HG03571 (cell line): ENCODE measurements at regions not wholly inside any gene's neighbourhood (a gene's known extent, or its start where the extent isn't known, plus 50 kb on each side); places are given as distances from the start of the nearest gene placed in this dataset.
"Not testable (repeated sequence)": the region's sequence is repeated elsewhere in the genome, so short reads cannot be mapped to it uniquely, and the experiment has no call there.

Source experiments
- ATAC-seq: cut with Tn5 transposase; IDR thresholded peaks from one replicate; pipeline ENCODE4 v1.9.1; 2021; ENCODE audit not compliant: unreplicated experiment

DNA sequence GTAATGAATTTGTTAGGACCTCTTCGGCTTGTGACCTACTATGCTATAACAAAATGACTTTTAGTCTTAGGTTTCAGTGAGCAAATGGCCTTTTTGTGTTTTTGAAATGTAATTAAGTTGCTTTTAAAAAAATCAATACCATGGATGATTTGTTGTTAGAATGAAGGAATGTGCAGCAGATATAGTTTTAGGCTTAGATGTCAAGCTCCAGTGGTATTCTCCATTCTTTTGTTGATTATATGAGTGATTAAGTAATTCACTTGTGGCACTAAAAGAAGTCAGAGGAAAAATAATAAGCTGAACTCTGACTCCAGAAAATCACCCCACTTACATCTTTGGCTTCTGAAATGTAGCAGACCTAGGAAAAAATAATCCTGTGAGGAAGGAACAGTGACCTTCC is 474.1 kb upstream of the MIS18BP1 start:
- ATAC-seq = no peak

GRCh38 chr14:45721472-45721871 is 468.5 kb upstream of the MIS18BP1 start:
- ATAC-seq = no peak

- no peak for ATAC-seq
These were observed 463.6 kb upstream of the MIS18BP1 start for GRCh38 chr14:45716572-45716971.

DNA sequence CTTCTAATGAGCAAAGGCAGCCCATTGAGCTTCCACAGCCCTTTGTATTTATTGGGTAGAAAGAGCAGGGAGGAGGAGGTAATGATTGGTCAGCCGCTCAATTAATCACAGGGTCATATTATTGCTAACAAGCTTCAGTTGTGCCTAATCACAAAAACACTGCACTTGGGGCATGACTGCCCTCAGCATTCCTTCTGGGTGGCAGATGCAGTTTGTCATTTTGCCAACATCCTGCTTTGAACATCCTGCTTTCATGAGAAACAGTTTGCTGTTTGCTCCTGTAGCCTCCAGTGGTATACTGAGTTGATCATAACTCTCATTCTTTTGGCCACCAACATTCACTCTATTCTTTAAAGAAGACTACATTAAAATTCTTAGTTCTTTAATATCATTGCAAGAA is 462.9 kb upstream of the MIS18BP1 start:
- ATAC-seq = no peak

DNA sequence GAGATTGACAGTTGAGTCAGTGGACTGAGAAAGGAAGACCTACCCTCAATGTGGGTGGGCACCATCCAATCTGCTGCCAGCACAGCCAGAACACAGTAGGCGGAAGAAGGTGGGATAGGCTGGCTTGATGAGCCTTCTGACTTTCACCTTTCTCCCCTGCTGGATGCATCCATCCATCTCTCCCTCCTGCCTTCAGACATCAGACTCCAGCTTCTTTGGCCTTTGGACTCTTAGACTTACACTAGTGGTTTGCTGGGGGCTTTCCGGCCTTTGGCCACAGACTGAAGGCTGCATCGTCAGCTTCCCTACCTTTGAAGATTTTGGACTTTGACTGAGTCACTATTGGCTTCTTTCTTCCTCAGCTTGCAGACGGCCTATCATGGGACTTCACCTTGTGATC is 456.5 kb upstream of the MIS18BP1 start:
- ATAC-seq = no peak

- ATAC-seq = no peak
These were observed 453.0 kb upstream of the MIS18BP1 start for GRCh38 chr14:45705940-45706534.

- ATAC-seq = no peak
These were observed 446.5 kb upstream of the MIS18BP1 start for GRCh38 chr14:45699471-45699870.

GRCh38 chr14:45698462-45699134 is 445.6 kb upstream of the MIS18BP1 start:
- ATAC-seq = no peak

- ATAC-seq = no peak
These were observed 433.8 kb upstream of the MIS18BP1 start for GRCh38 chr14:45686771-45687170.

- ATAC-seq = no peak
These were observed 427.5 kb upstream of the MIS18BP1 start for GRCh38 chr14:45680531-45680930.

- no peak for ATAC-seq
These were observed 426.9 kb upstream of the MIS18BP1 start for GRCh38 chr14:45679853-45680252.

GRCh38 chr14:45678163-45678562 is 425.2 kb upstream of the MIS18BP1 start:
- no peak for ATAC-seq

DNA sequence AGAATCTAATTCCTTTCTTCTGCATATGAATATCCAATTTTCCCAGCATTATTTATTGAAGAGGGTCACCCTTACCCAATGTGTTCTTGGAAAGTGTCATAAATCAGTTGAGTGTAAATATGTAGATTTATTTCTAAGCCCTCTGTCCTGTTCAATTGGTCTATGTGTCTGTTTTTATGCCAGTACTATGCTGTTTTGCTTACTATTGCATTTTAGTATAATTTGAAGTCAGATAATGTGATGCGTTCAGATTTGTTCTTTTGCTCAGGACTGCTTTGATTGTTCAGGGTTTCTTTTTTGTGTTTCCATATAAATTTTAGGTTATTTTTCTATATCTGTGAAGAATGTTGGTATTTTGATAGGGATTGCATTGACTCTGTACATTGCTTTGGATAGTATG is 420.4 kb upstream of the MIS18BP1 start:
- no peak for ATAC-seq

DNA sequence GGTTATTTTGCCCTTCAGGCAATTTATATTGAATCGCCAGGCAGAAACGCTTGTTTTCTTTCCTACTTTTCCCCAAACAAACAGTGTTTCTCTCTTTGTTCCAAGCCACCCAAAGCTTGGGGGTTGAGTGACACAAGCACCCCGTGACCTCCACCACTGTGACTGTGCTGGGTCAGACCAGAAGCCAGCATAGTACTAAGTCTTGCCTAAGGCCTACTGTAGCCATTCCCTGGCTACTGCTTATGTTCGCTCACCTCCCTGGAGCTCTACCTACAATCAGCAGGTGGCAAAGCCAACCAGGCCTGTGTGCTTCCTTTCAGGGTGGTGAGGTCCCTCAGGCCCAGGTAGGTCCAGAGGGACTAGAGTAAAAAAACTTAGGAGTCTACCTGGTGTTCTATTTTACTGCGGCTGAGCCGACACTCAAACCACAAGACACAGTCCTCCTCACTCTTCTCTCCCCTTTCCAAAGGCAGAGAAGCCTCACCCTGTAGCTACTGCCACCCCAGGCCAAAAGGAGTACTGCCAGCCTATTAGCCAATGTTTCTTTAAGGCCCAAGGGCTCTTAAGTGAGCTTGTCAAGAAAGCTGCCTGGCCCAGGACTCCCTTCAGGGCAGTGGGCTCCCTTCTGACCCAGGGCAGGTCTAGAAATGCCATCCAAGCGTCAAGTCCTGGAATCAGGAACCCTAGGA is 411.8 kb upstream of the MIS18BP1 start:
- ATAC-seq = no peak

GRCh38 chr14:45658917-45659299 is 405.9 kb upstream of the MIS18BP1 start:
- no peak for ATAC-seq

- no peak for ATAC-seq
These were observed 405.4 kb upstream of the MIS18BP1 start for GRCh38 chr14:45658226-45658916.

- ATAC-seq = no peak
These were observed 398.9 kb upstream of the MIS18BP1 start for GRCh38 chr14:45651890-45652289.

DNA sequence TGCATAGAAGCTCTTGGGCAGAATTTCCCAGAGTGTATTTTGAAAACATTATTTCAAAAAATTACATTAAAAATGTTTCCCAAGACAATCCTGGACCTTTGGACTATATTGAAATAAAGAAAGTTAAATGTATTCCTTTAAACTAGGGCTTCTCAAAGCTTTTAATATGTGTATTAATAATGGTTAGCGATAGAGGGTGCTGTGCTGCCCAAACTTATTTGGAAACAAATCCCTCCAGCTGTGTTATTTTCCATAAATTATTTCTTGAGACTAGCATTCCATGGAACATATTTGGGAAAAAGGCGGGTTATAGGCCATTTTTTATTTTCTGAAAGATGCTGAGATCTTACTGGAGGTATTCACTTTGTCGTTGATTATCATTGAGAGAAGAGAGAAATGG is 397.8 kb upstream of the MIS18BP1 start:
- ATAC-seq = no peak

DNA sequence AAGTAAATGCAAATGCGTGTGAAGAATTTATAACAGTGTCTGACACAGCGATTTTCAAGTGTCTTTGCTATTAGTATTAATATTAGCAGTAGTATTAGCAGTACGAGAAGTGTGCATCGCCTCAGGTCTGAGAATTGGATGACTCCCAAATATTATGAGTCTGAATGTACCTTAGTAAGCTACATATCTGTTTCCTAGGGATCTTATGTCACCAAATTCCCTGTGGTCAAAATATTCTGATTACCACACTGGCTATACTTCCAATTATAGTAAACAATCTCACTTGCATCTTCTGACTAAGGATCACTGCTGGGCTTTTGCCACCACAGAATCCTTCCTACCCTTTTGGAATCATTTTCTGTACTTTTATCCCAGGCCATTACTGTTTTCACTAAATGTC is 396.0 kb upstream of the MIS18BP1 start:
- no peak for ATAC-seq

DNA sequence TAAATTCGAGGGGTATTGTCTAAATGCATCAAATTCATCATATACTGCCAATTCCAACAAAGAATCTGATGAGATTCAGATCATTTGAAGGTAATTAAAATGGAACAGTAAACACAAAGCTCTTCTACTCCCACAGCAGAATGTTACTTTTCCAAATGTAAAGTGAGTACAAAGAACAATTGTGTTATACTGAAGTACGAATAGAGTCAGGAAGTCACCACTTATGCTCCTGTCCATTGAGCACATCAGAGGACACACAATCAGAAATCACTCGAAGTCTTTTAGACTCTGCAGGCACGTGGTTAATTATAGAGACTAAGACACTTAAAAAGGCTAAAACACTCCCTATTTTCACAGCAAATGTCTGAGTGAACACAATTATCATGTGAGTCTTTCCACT is 388.5 kb upstream of the MIS18BP1 start:
- no peak for ATAC-seq

DNA sequence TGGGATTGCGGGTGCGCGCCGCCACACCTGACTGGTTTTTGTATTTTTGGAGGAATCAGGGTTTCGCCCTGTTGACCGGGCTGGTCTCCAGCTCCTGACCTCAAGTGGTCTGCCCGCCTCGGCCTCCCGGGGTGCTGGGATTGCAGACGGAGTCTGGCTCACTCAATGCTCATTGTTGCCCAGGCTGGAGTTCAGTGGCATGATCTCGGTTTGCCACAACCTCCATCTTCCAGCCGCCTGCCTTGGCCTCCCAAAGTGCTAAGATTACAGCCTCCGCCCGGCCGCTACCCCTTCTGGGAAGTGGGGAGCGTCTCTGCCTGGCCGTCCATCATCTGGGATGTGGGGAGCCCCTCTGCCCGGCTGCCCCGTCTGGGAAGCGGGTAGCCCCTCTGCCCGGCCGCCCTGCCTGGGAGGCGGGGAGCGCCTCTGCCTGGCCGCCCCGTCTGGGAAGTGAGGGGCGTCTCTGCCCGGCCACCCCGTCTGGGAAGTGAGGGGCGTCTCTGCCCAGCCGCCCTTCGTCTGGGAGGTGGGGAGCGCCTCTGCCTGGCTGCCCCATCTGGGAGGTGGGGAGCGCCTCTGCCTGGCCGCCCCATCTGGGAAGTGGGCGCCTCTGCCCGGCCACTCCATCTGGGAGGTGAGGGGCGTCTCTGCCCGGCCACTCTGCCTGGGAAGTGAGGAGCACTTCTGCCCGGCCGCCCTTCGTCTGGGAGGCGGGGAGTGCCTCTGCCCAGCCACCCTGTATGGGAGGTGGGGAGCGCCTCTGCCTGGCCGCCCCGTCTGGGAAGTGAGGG is 381.8 kb upstream of the MIS18BP1 start:
- ATAC-seq = not testable (repeated sequence)
